ENCODE measurements at regions not wholly inside any gene's neighbourhood (a gene's known extent, or its start where the extent isn't known, plus 50 kb on each side); places are given as distances from the start of the nearest gene placed in this dataset.

GRCh38 chr17:77484111-77484510 is 343.3 kb downstream of the SEC14L1 start:
- no peaks in the 10 kb centered on the region for H3K27me3 ChIP-seq (ENCODE audit: low read length)
- peaks cover 8% of the 10 kb centered on the region; the same call in 1 of the 2 replicates for H4K20me1 ChIP-seq (ENCODE audit: low read depth, low read length)
- H3K9me2 ChIP-seq (replicated peaks; ENCODE audit: insufficient read depth, low read length) = no peaks in the 10 kb centered on the region
- H3K9me3 ChIP-seq (ENCODE audit: insufficient read depth, low read length) = no peaks in the 10 kb centered on the region
- peaks cover 75% of the 10 kb centered on the region for H3K79me2 ChIP-seq (ENCODE audit: insufficient read depth, low read length)
- no peak overlapping the region for H3K4me2 ChIP-seq (ENCODE audit: low read depth, low read length, poor library complexity, severe bottlenecking)
- H2AFZ ChIP-seq (ENCODE audit: low read depth, low read length, severe bottlenecking) = no peak overlapping the region
- H3K27ac ChIP-seq (ENCODE audit: low read depth, low read length) = no peak overlapping the region
- no peak overlapping the region for H3K4me3 ChIP-seq (ENCODE audit: insufficient read depth, low read length, poor library complexity, severe bottlenecking)
- TF ChIP-seq EZH2phosphoT487 (conservative IDR thresholded peaks at IDR 0.05; ENCODE audit: low read length) (no peak), CTCF (IDR thresholded peaks at IDR 0.05; ENCODE audit: insufficient read depth, low read length, poor library complexity, severe bottlenecking) (no peak)
- H3F3A ChIP-seq (ENCODE audit: insufficient read depth) = no peaks in the 10 kb centered on the region
- H3K9ac ChIP-seq (ENCODE audit: low read length) = no peak overlapping the region
- H3K36me3 ChIP-seq (ENCODE audit: low read length) = peaks cover 7% of the 10 kb centered on the region

GRCh38 chr17:77485089-77485833 is 344.5 kb downstream of the SEC14L1 start:
- H4K20me1 ChIP-seq (ENCODE audit: low read depth, low read length) = peaks cover 8% of the 10 kb centered on the region; the same call in 1 of the 2 replicates
- no peaks in the 10 kb centered on the region for H3F3A ChIP-seq (ENCODE audit: insufficient read depth)
- H3K4me2 ChIP-seq (ENCODE audit: low read depth, low read length, poor library complexity, severe bottlenecking) = no peak overlapping the region
- no peak overlapping the region for H3K4me3 ChIP-seq (ENCODE audit: insufficient read depth, low read length, poor library complexity, severe bottlenecking)
- peaks cover 64% of the 10 kb centered on the region for H3K79me2 ChIP-seq (ENCODE audit: insufficient read depth, low read length)
- H3K27me3 ChIP-seq (ENCODE audit: low read length) = no peaks in the 10 kb centered on the region
- H3K9me3 ChIP-seq (ENCODE audit: insufficient read depth, low read length) = no peaks in the 10 kb centered on the region
- no peak overlapping the region for H3K27ac ChIP-seq (ENCODE audit: low read depth, low read length)
- no peak for TF ChIP-seq CTCF (IDR thresholded peaks at IDR 0.05; ENCODE audit: insufficient read depth, low read length, poor library complexity, severe bottlenecking)
- TF ChIP-seq EZH2phosphoT487 (conservative IDR thresholded peaks at IDR 0.05; ENCODE audit: low read length) = no peak
- H3K36me3 ChIP-seq (ENCODE audit: low read length) = peaks cover 7% of the 10 kb centered on the region
- no peak overlapping the region for H2AFZ ChIP-seq (ENCODE audit: low read depth, low read length, severe bottlenecking)
- H3K9me2 ChIP-seq (replicated peaks; ENCODE audit: insufficient read depth, low read length) = no peaks in the 10 kb centered on the region
- no peak overlapping the region for H3K9ac ChIP-seq (ENCODE audit: low read length)

- TF ChIP-seq EZH2phosphoT487 (conservative IDR thresholded peaks at IDR 0.05; ENCODE audit: low read length) (no peak), CTCF (IDR thresholded peaks at IDR 0.05; ENCODE audit: insufficient read depth, low read length, poor library complexity, severe bottlenecking) (no peak)
- H3K4me2 ChIP-seq (ENCODE audit: low read depth, low read length, poor library complexity, severe bottlenecking) = no peak overlapping the region
- H3F3A ChIP-seq (ENCODE audit: insufficient read depth) = peaks cover 5% of the 10 kb centered on the region; the same call in 1 of the 2 replicates
- no peaks in the 10 kb centered on the region for H3K27me3 ChIP-seq (ENCODE audit: low read length)
- peaks cover 44% of the 10 kb centered on the region for H3K79me2 ChIP-seq (ENCODE audit: insufficient read depth, low read length)
- H3K36me3 ChIP-seq (ENCODE audit: low read length) = peaks cover 1% of the 10 kb centered on the region
- no peaks in the 10 kb centered on the region for H3K9me2 ChIP-seq (replicated peaks; ENCODE audit: insufficient read depth, low read length)
- no peak overlapping the region for H2AFZ ChIP-seq (ENCODE audit: low read depth, low read length, severe bottlenecking)
- no peaks in the 10 kb centered on the region for H3K9me3 ChIP-seq (ENCODE audit: insufficient read depth, low read length)
- no peak overlapping the region for H3K4me3 ChIP-seq (ENCODE audit: insufficient read depth, low read length, poor library complexity, severe bottlenecking)
- H3K27ac ChIP-seq (ENCODE audit: low read depth, low read length) = no peak overlapping the region
- no peak overlapping the region for H3K9ac ChIP-seq (ENCODE audit: low read length)
- H4K20me1 ChIP-seq (ENCODE audit: low read depth, low read length) = peaks cover 8% of the 10 kb centered on the region; the same call in 1 of the 2 replicates
These were observed 346.5 kb downstream of the SEC14L1 start for GRCh38 chr17:77487211-77487629.
